OCI-LY3 (cell line): ENCODE measurements at regions not wholly inside any gene's neighbourhood (a gene's known extent, or its start where the extent isn't known, plus 50 kb on each side); places are given as distances from the start of the nearest gene placed in this dataset.
"Not testable (repeated sequence)": the region's sequence is repeated elsewhere in the genome, so short reads cannot be mapped to it uniquely, and the experiment has no call there.

Experiments used
- H2AFZ ChIP-seq: fragments of 200-600, 300-600 bp; shearing (Covaris generic); 2 replicates; pipeline ENCODE4 v1.6.0; 2014; ENCODE audit warnings: antibody characterized with exemption, low read depth, low read length
- H3K27ac ChIP-seq: fragments of 200-600, 300-600 bp; sonication (generic); 2 replicates; pipeline ENCODE4 v1.5.1; 2014; ENCODE audit warnings: mild to moderate bottlenecking, low read length, moderate library complexity, mixed read lengths
- H3K27me3 ChIP-seq: fragments of 200-600, 300-600 bp; sonication (generic); 2 replicates; pipeline ENCODE4 v1.6.1; 2014; ENCODE audit warnings: low read depth, low read length, mixed read lengths
- H3K36me3 ChIP-seq: fragments of 200-600, 300-600 bp; sonication (generic); replicated peaks from 2 replicates; pipeline ENCODE3; 2014; ENCODE audit warnings: low read depth, low read length, mixed read lengths
- H3K4me1 ChIP-seq: fragments of 300-600, 200-600 bp; sonication (generic); 2 replicates; pipeline ENCODE4 v1.6.1; 2014; ENCODE audit warnings: low read length, mixed read lengths
- H3K4me2 ChIP-seq: fragments of 200-600, 300-600 bp; sonication (generic); 2 replicates; pipeline ENCODE4 v1.6.1; 2014; ENCODE audit warnings: low read length, mixed read lengths
- H3K4me3 ChIP-seq: fragments of 300-600, 200-600 bp; sonication (generic); 2 replicates; pipeline ENCODE4 v1.5.1; 2014; ENCODE audit warnings: antibody characterized with exemption, mild to moderate bottlenecking, low read length, moderate library complexity
- H3K79me2 ChIP-seq: fragments of 300-600, 200-600 bp; shearing (Covaris generic); 2 replicates; pipeline ENCODE4 v1.6.1; 2014; ENCODE audit warnings: mild to moderate bottlenecking, low read length, mixed read lengths
- H3K9ac ChIP-seq: fragments of 300-600, 200-600 bp; shearing (Covaris generic); 2 replicates; pipeline ENCODE4 v1.6.0; 2014; ENCODE audit warnings: mild to moderate bottlenecking, low read length, moderate library complexity
- H3K9me3 ChIP-seq: fragments of 200-600, 300-600 bp; shearing (Covaris generic); 2 replicates; pipeline ENCODE4 v1.6.1; 2014; ENCODE audit warnings: low read length, mixed read lengths; ENCODE audit not compliant: insufficient read depth
- H4K20me1 ChIP-seq: fragments of 200-600, 300-600 bp; sonication (generic); 2 replicates; pipeline ENCODE4 v1.6.1; 2016; ENCODE audit warnings: low read length, mixed read lengths; ENCODE audit not compliant: insufficient read depth
- EZH2phosphoT487 ChIP-seq: fragments of 200-600 bp; shearing (Covaris generic); IDR thresholded peaks from 2 replicates; pipeline ENCODE4 v1.6.1; 2018; ENCODE audit warnings: antibody characterized with exemption, mixed run types, low read depth
- TF ChIP-seq, protein P1 (sequence below): fragments of 200-600, 300-600 bp; sonication (generic); IDR thresholded peaks from 2 replicates; pipeline ENCODE4 v1.5.1; 2014; ENCODE audit warnings: antibody characterized with exemption, low read length, low read depth

DNA sequence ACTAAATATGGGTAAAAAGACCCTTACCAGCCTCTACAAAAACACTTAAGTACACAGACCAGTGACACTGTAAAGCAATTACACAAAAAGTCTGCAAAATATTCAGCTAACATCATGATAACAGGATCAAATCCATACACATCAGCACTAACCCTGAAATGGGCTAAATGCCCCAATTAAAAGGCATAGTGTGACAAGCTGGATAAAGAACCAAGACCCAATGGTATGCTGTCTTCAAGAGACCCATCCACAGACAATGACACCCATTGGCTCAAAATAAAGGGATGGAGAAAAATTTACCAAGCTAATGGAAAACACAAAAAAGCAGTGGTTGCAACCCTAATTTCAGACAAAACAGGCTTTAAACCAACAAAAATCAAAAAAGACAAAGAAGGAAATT lies 221.0 kb upstream of the ISL1 start:
- TF ChIP-seq EZH2phosphoT487 = no peak
- TF ChIP-seq, protein P1, sequence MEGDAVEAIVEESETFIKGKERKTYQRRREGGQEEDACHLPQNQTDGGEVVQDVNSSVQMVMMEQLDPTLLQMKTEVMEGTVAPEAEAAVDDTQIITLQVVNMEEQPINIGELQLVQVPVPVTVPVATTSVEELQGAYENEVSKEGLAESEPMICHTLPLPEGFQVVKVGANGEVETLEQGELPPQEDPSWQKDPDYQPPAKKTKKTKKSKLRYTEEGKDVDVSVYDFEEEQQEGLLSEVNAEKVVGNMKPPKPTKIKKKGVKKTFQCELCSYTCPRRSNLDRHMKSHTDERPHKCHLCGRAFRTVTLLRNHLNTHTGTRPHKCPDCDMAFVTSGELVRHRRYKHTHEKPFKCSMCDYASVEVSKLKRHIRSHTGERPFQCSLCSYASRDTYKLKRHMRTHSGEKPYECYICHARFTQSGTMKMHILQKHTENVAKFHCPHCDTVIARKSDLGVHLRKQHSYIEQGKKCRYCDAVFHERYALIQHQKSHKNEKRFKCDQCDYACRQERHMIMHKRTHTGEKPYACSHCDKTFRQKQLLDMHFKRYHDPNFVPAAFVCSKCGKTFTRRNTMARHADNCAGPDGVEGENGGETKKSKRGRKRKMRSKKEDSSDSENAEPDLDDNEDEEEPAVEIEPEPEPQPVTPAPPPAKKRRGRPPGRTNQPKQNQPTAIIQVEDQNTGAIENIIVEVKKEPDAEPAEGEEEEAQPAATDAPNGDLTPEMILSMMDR = no peak
- Histone ChIP-seq H3K9me3 (no peaks in the 10 kb centered on the region), H3K27ac (no peak overlapping the region), H3K9ac (no peak overlapping the region), H3K4me1 (no peaks in the 10 kb centered on the region), H3K4me3 (no peak overlapping the region), H2AFZ (no peak overlapping the region), H3K36me3 (no peaks in the 10 kb centered on the region), H3K79me2 (no peaks in the 10 kb centered on the region), H4K20me1 (no peaks in the 10 kb centered on the region), H3K27me3 (no peaks in the 10 kb centered on the region), H3K4me2 (no peak overlapping the region)

DNA sequence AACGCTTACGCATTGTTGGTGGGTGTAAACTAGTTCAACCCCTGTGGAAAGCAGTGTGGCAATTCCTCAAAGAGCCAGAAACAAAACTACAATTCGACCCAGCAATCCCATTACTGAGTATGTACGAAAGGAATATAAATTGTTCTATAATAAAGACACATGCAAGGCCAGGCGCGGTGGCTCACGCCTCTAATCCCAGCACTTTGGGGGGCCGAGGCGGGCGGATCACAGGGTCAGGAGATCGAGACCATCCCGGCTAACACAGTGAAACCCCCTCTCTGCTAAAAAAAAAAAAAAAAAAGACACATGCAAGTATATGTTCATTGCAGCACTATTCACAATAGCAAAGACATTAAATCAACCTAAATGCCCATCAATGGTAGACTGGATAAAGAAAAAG lies 217.6 kb upstream of the ISL1 start:
- H3K27me3 ChIP-seq, H3K36me3 ChIP-seq, H3K4me1 ChIP-seq, H2AFZ ChIP-seq, H3K9ac ChIP-seq, H3K4me3 ChIP-seq, H3K79me2 ChIP-seq, H3K9me3 ChIP-seq, H4K20me1 ChIP-seq, H3K27ac ChIP-seq, H3K4me2 ChIP-seq: not testable (repeated sequence)

DNA sequence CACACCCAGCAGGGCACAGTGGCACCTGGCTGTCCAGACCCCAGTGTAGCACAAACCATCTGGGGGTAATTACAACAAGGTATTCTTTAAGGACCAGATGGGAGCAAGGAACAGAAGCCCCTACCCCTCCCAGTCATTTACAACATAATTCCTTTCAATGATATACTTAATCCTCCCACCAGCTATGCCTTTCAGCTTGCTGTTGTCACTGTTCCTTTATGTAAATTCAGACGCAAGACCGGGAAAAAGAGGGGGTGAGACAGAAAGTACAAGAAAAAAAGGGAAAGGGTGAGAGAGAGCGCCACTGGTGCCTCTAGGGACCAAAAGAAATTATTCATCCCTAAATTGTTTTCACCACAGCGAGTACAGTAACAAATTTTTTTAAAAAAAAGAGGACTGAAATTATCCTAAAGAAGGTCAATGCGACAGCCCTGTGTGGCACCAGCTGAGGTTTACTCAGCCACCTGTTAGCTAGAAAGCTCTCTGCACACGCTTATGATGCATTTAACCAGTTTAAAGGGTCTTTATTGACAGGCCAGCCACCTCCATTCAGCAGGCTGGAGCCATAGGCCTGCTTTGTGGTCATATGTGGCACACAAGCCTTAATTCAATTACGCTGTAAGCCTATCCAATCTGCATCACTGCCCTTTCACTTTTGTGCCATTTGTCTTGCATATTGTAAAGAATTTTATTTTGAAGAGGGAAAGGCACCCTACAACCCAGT lies 210.2 kb upstream of the ISL1 start:
- Histone ChIP-seq H3K27ac (no peak overlapping the region), H3K9ac (no peak overlapping the region), H3K9me3 (no peaks in the 10 kb centered on the region), H3K36me3 (no peaks in the 10 kb centered on the region), H3K4me1 (no peaks in the 10 kb centered on the region), H3K4me2 (no peak overlapping the region), H3K27me3 (no peaks in the 10 kb centered on the region), H2AFZ (no peak overlapping the region), H3K4me3 (no peak overlapping the region), H4K20me1 (no peaks in the 10 kb centered on the region), H3K79me2 (no peaks in the 10 kb centered on the region)
- TF ChIP-seq EZH2phosphoT487 = no peak
- TF ChIP-seq, protein P1 = no peak

DNA sequence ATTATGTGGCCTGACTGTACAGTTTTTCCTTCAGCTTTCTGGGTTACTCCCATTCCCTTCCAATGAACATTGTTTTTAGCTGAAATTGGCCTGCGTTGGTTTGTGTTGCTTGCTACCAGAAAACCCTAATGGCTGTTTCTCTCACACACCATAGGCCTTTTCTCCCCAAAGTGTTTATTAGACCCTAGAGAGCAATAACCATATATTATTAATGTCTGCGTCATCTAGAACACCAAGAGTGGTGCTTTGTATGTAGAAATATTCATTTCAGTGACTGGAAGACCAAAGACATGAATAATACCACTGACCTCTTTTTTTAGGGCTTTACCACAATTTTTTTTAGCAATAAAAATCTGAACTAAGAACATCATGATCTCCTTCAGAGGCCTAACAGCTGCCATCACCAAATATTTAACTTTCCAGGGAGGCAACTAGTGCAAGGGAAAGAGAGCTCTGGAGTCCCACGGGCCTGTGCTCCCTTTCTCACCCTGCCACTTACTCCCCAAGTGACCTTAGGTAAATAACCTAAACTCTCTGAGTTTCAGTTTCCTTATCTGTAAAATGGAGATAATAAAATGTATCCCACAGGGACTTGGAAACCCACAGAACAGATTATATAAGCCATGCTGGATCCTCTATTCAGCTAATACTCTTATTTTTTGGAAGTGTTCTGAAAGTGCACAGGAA lies 201.9 kb upstream of the ISL1 start:
- Histone ChIP-seq H2AFZ (no peak overlapping the region), H3K27ac (no peak overlapping the region), H3K27me3 (no peaks in the 10 kb centered on the region), H3K9ac (no peak overlapping the region), H3K9me3 (no peaks in the 10 kb centered on the region), H3K79me2 (no peaks in the 10 kb centered on the region), H3K4me2 (no peak overlapping the region), H4K20me1 (no peaks in the 10 kb centered on the region), H3K4me3 (no peak overlapping the region), H3K36me3 (no peaks in the 10 kb centered on the region), H3K4me1 (no peaks in the 10 kb centered on the region)
- TF ChIP-seq, protein P1 = no peak
- TF ChIP-seq EZH2phosphoT487 = no peak
